OCI-LY3 (cell line): ENCODE measurements at regions not wholly inside any gene's neighbourhood (a gene's known extent, or its start where the extent isn't known, plus 50 kb on each side); places are given as distances from the start of the nearest gene placed in this dataset.
"Not testable (repeated sequence)": the region's sequence is repeated elsewhere in the genome, so short reads cannot be mapped to it uniquely, and the experiment has no call there.

Source experiments
- H2AFZ ChIP-seq: fragments of 200-600, 300-600 bp; shearing (Covaris generic); 2 replicates; pipeline ENCODE4 v1.6.0; 2014; ENCODE audit warnings: antibody characterized with exemption, low read depth, low read length
- H3K27ac ChIP-seq: fragments of 200-600, 300-600 bp; sonication (generic); 2 replicates; pipeline ENCODE4 v1.5.1; 2014; ENCODE audit warnings: mild to moderate bottlenecking, low read length, moderate library complexity, mixed read lengths
- H3K27me3 ChIP-seq: fragments of 200-600, 300-600 bp; sonication (generic); 2 replicates; pipeline ENCODE4 v1.6.1; 2014; ENCODE audit warnings: low read depth, low read length, mixed read lengths
- H3K36me3 ChIP-seq: fragments of 200-600, 300-600 bp; sonication (generic); replicated peaks from 2 replicates; pipeline ENCODE3; 2014; ENCODE audit warnings: low read depth, low read length, mixed read lengths
- H3K4me1 ChIP-seq: fragments of 300-600, 200-600 bp; sonication (generic); 2 replicates; pipeline ENCODE4 v1.6.1; 2014; ENCODE audit warnings: low read length, mixed read lengths
- H3K4me2 ChIP-seq: fragments of 200-600, 300-600 bp; sonication (generic); 2 replicates; pipeline ENCODE4 v1.6.1; 2014; ENCODE audit warnings: low read length, mixed read lengths
- H3K4me3 ChIP-seq: fragments of 300-600, 200-600 bp; sonication (generic); 2 replicates; pipeline ENCODE4 v1.5.1; 2014; ENCODE audit warnings: antibody characterized with exemption, mild to moderate bottlenecking, low read length, moderate library complexity
- H3K79me2 ChIP-seq: fragments of 300-600, 200-600 bp; shearing (Covaris generic); 2 replicates; pipeline ENCODE4 v1.6.1; 2014; ENCODE audit warnings: mild to moderate bottlenecking, low read length, mixed read lengths
- H3K9ac ChIP-seq: fragments of 300-600, 200-600 bp; shearing (Covaris generic); 2 replicates; pipeline ENCODE4 v1.6.0; 2014; ENCODE audit warnings: mild to moderate bottlenecking, low read length, moderate library complexity
- H3K9me3 ChIP-seq: fragments of 200-600, 300-600 bp; shearing (Covaris generic); 2 replicates; pipeline ENCODE4 v1.6.1; 2014; ENCODE audit warnings: low read length, mixed read lengths; ENCODE audit not compliant: insufficient read depth
- H4K20me1 ChIP-seq: fragments of 200-600, 300-600 bp; sonication (generic); 2 replicates; pipeline ENCODE4 v1.6.1; 2016; ENCODE audit warnings: low read length, mixed read lengths; ENCODE audit not compliant: insufficient read depth
- CTCF ChIP-seq: fragments of 200-600, 300-600 bp; sonication (generic); IDR thresholded peaks from 2 replicates; pipeline ENCODE4 v1.5.1; 2014; ENCODE audit warnings: antibody characterized with exemption, low read length, low read depth
- EZH2phosphoT487 ChIP-seq: fragments of 200-600 bp; shearing (Covaris generic); IDR thresholded peaks from 2 replicates; pipeline ENCODE4 v1.6.1; 2018; ENCODE audit warnings: antibody characterized with exemption, mixed run types, low read depth

- Histone ChIP-seq H3K9ac (no peak overlapping the region), H3K9me3 (no peaks in the 10 kb centered on the region), H3K4me1 (no peaks in the 10 kb centered on the region), H2AFZ (no peak overlapping the region), H3K27me3 (no peaks in the 10 kb centered on the region), H3K4me2 (no peak overlapping the region), H3K27ac (no peak overlapping the region), H3K36me3 (no peaks in the 10 kb centered on the region), H3K79me2 (no peaks in the 10 kb centered on the region), H3K4me3 (no peak overlapping the region), H4K20me1 (no peaks in the 10 kb centered on the region)
- TF ChIP-seq CTCF (no peak), EZH2phosphoT487 (no peak)
These were observed 252.2 kb upstream of the SPHKAP start for GRCh38 chr2:228433721-228434120.

DNA sequence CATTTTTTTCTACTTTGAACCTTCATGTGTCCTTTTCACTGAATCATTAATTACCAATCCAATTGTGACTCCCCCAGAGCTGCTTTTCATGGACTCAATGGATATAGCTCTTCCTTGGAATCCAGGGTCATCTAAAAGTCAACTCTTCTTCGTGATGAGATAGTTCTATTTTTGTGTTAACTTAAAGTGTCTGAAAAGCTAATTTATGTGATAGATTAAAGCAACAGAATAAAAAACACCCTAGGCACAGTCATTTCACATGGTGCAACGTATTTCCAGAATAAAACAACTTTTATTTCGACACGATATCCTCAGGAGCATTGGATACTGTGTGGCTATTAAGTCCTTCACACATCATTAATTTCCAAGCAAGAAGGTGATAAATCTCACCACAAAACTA is 250.6 kb upstream of the SPHKAP start:
- Histone ChIP-seq H3K36me3 (no peaks in the 10 kb centered on the region), H3K4me1 (no peaks in the 10 kb centered on the region), H3K4me3 (no peak overlapping the region), H3K27ac (no peak overlapping the region), H3K9ac (no peak overlapping the region), H2AFZ (no peak overlapping the region), H3K4me2 (no peak overlapping the region), H3K79me2 (no peaks in the 10 kb centered on the region), H4K20me1 (no peaks in the 10 kb centered on the region), H3K9me3 (peaks cover 3% of the 10 kb centered on the region; the same call in 1 of the 2 replicates), H3K27me3 (no peaks in the 10 kb centered on the region)
- no peak for TF ChIP-seq CTCF
- no peak for TF ChIP-seq EZH2phosphoT487

GRCh38 chr2:228430986-228431385 is 249.5 kb upstream of the SPHKAP start:
- Histone ChIP-seq H2AFZ (no peak overlapping the region), H3K4me1 (no peaks in the 10 kb centered on the region), H3K4me2 (no peak overlapping the region), H3K27ac (no peak overlapping the region), H3K4me3 (no peak overlapping the region), H4K20me1 (no peaks in the 10 kb centered on the region), H3K9me3 (peaks cover 3% of the 10 kb centered on the region; the same call in 1 of the 2 replicates), H3K79me2 (no peaks in the 10 kb centered on the region), H3K36me3 (no peaks in the 10 kb centered on the region), H3K9ac (no peak overlapping the region), H3K27me3 (no peaks in the 10 kb centered on the region)
- no peak for TF ChIP-seq EZH2phosphoT487
- TF ChIP-seq CTCF = no peak

DNA sequence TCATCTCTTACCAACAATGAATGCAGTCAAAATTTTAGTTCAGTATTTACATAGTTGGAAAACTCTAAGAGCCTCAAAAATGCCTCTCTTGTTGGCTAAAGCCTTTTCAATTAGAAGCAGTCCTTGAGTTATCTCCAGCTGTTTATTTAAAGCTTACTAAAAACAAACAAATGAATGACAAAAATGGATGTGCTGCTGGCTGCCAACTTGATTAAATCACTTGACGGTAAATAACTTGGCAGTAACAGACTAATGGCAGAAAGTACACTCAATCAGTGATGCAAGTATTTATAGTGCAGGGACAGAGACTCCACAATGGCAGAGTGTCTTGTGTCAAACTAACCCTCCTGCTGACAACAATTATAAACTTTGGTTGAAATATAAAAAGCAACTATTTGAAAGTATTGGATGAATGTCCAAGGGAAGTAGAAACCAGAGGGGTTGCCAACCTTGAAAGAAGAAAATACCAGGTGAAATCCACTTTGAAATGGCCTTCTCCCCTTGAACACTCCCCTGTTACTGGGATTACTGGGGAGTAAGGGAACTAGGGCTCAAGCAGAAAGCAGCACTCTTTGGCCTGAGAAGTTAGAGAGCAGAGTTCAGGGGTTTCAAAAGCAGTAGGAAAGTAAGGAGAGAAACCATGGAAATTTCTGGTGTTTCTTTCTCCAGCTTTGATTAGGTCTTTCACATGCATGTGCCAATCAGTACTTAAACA is 245.2 kb upstream of the SPHKAP start:
- no peak overlapping the region for H3K4me3 ChIP-seq

DNA sequence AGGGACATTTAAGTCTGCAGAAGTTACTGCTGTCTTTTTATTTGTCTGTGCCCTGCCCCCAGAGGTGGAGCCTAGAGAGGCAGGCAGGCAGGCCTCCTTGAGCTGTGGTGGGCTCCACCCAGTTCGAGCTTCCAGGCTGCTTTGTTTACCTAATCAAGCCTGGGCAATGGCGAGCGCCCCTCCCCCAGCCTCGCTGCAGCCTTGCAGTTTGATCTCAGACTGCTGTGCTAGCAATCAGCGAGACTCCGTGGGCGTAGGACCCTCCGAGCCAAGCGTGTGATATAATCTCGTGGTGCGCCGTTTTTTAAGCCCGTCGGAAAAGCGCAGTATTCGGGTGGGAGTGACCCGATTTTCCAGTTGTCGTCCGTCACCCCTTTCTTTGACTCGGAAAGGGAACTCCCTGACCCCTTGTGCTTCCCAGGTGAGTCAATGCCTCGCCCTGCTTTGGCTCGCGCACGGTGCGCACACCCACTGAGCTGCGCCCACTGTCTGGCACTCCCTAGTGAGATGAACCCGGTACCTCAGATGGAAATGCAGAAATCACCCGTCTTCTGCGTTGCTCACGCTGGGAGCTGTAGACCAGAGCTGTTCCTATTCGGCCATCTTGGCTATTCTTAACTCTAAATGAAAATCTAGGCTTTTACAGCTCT is 244.0 kb upstream of the SPHKAP start:
- not testable (repeated sequence) for H3K4me2 ChIP-seq, H2AFZ ChIP-seq, H3K79me2 ChIP-seq, H3K4me3 ChIP-seq, H3K9ac ChIP-seq, H3K36me3 ChIP-seq, H3K27me3 ChIP-seq, H3K9me3 ChIP-seq, H3K4me1 ChIP-seq, H4K20me1 ChIP-seq, H3K27ac ChIP-seq

More for the DNA sequence above, 245.2 kb upstream of the SPHKAP start:
- no peaks in the 10 kb centered on the region for H4K20me1 ChIP-seq
- H2AFZ ChIP-seq = no peak overlapping the region
- no peaks in the 10 kb centered on the region for H3K27me3 ChIP-seq
- H3K4me1 ChIP-seq = no peaks in the 10 kb centered on the region
- no peaks in the 10 kb centered on the region for H3K79me2 ChIP-seq
- H3K27ac ChIP-seq = no peak overlapping the region
- TF ChIP-seq EZH2phosphoT487 (no peak), CTCF (no peak)
- no peaks in the 10 kb centered on the region for H3K36me3 ChIP-seq
- H3K9ac ChIP-seq = no peak overlapping the region
- H3K4me2 ChIP-seq = no peak overlapping the region
- H3K9me3 ChIP-seq = peaks cover 3% of the 10 kb centered on the region; the same call in 1 of the 2 replicates
